CD1c-positive myeloid dendritic cell (primary cell): ENCODE measurements at regions not wholly inside any gene's neighbourhood (a gene's known extent, or its start where the extent isn't known, plus 50 kb on each side); places are given as distances from the start of the nearest gene placed in this dataset.

Experiments
- DNase-seq: peaks from one replicate; pipeline ENCODE4 v3.0.0-alpha.2; 2016; ENCODE audit errors: extremely low spot score

- DNase-seq = no peak
Measured at GRCh38 chrX:131703646-131704045, 159.8 kb downstream of the OR13H1 start.

DNA sequence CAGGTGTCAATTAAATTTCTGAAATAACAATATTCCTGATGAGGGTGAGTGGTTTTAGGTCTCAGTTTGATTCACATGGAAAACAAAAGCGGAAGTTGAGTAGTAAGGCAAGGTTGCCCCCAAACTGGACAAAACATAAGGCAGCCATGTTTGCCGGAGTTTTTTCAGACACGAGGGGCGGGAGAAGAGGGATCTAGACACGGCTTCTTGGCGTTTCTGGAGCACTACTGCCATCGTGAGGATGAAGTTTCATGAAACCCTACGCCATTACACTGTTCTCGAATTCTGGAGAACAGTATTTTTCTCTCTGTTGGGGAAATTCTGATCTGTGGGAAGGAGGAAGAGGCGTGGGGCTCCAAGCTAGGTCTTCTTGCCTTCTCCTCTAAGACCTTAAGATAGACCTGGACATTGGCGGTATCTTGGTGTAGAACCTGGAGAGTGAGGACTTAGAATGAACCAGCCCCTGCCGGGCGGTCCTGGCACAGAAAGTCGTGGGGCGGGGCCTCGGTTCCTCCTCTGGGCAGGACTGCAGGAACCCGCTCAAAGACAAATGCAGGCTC is 160.3 kb downstream of the OR13H1 start:
- DNase-seq = no peak

GRCh38 chrX:131709553-131709952 is 165.7 kb downstream of the OR13H1 start:
- DNase-seq = no peak

GRCh38 chrX:131711478-131711867 is 167.6 kb downstream of the OR13H1 start:
- DNase-seq = no peak

DNA sequence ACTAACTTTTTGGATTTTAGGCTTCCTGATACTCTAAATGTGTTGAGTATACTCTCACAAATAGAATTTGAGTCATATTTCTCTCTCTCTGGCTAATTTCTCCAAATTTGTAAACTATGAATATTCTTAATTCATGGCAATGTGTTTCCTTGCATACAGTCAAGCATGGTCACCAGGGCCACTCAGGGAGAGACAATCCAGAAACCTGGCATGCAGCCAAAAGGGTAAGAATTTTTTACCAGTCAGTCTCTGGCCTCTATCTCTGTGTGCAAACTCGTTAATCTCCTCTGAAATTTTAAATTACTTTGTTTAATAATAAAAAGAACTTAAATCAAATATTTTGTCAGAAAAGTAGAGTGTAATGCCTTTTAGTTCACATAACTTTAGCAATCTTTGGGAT is 179.8 kb downstream of the OR13H1 start:
- DNase-seq = no peak

GRCh38 chrX:131724292-131724691 is 180.4 kb downstream of the OR13H1 start:
- DNase-seq = no peak

DNA sequence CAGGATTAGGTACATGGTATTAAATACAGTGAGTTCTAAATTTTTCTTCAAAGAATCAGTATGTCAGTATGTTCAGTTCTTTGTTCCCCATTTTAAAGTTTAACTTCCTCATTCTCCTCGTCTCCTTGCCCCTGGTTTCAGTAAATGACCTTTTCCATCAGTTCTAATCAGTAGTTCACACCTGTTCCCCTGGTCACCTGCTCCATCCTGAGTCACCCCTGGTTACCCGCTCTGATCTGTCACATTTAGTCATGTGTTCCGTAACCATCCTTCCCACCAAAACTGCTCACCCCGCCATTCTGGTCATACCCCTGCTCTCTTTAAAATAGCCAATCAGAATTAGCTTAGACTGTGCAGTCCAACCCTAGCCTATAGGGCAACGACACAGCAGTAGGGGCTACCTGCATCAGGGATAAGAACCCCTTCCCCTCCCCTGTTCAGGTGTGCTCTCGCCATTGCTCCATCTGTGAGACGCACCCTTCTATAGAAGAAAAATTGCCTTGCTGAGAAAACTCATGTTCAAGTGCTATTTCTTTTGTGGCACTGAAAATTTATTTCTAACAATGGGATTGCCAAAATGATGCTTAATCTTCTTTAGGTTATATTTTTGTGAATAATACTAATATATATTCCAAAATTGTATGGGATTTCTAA is 181.3 kb downstream of the OR13H1 start:
- no peak for DNase-seq

DNA sequence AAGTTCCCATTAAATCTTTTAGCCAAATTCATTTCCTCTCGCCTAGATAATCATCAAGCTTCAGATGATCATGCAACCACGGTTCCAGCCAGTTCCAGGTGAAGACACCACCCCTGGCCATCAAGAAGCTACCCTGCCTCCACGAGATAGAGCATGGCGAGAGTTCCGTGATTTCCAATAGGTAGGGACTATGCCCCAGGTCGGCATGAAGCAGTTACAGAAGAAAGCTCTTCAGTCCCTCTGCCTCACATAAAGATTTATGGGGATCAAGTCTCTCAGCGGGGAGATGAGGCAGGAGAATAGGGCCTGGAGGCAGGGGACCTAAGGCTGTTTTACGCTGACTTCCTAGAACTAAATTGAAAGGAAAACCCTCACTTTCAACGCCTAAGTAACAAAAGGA is 183.9 kb downstream of the OR13H1 start:
- no peak for DNase-seq

- no peak for DNase-seq
Measured at GRCh38 chrX:131728295-131729145, 184.6 kb downstream of the OR13H1 start.

DNA sequence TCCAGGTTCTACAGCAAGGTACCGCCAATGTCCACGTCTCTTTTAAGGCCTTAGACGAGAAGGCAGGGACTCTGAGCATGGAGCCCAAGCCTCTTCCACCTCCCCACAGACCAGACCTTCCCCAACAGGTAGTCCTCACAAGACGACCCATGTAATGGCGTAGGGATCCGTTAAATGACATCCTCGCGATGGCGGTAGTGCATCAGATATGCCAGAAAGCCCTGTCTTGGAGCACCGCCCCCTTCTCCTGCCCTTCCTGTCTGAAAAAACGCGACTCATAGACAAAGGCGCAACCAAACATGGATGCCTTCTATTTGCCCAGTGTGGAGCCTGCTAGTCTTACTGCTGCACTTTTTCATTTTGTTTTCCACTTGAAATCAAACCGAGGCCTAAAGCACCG is 185.4 kb downstream of the OR13H1 start:
- DNase-seq = no peak

- no peak for DNase-seq
Measured at GRCh38 chrX:131734621-131735020, 190.7 kb downstream of the OR13H1 start.

DNA sequence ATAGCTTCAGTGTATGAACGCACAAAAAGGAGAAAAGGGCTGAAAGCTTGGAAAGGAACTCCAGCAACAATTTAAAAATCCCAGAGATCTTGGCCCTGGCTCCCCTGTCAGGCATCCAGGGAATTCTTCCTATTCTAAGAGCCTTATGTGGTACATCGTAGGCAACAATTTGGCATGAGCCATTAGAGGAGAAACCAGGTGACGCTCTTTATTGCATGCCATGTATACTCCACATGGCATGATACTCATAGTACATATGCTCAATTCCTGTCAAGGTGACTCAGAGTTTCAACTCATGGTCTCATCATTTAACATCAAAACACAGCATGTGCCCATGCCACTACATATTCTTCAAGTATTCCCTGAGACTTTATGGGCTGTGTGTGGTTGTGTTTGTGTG is 191.3 kb downstream of the OR13H1 start:
- DNase-seq = no peak

DNA sequence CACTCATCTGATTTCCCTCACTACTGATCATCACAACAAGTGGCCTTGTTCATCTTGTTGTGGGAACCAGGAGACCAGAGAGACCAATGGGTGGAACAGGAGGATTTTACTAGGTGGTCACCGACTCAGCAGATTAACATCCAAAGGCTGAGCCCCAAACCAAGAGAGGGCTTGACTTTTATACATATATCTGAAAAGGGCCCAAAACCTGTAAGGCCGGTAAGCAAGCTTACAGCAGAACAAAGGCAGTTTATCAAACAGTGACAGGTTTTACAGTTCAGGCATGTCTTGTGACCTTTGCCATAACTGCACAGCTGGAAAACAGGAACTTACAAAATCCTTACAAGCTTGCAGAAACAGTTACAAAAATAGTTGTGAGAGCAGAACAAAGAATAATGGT is 195.9 kb downstream of the OR13H1 start:
- no peak for DNase-seq

DNA sequence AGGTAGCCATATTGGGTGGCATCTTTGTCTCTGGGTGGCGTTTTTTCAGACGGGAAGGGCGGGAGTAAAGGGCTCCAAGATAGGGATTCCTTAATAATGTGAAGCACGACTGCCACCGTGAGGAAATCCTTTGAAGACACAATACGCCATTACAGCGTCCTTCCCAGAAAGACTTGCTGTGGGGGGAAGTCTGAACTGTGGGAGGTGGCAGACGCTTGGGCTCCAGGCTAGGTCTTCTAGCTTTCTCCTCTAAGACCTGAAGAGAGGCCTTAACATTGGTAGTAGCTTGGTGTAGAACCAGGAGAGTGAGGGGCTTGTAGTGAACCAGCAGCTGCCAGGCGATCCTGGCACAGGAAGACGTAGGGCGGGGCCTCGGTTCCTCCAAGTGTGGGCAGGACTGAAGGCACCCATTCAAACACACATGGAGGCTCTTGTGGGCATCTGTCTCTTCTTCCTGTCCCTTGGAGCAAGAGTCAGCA is 197.3 kb downstream of the OR13H1 start:
- DNase-seq = no peak

DNA sequence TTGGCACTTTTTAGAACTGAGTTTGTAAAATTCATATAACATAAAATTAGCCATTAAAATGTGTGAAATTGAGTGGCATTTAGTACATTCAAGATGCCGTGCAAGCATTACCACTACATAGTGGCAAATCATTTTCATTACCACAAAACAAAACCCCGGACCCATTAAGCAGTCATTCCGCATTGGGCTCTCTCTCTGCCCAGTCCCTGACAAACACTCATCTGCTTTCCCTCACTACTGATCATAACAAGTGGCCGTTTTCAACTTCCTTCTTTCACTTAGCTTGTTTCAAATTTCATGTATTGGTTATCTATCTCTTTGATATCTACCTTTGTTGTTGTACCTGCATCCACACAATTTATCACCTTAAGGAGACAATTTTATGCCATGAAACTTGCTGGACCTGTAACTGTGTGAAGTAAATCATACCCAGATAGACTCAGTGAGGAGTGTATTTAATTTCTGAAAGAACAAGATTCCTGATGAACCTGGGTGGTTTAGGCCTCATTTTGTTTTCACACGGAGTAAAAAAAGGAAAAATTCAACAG is 202.1 kb downstream of the OR13H1 start:
- no peak for DNase-seq

- no peak for DNase-seq
Measured at GRCh38 chrX:131746491-131746968, 202.7 kb downstream of the OR13H1 start.

DNA sequence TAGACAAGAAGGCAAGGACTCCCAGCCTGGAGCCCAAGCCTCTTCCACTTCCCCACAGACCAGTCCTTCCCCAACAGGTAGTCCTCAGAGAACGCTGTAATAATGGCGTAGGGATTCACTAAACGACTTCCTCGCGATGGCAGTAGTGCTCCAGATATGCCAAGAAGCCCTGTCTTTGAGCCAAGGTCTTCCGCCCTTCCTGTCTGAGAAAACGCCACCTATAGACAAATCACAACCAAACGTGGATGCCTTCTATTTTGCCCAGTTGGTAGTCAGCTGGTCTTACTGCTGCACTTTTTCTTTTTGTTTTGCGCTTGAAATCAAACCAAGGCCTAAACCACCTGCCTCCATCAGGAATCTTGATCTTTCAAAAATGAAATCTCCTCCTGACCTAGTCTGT is 203.3 kb downstream of the OR13H1 start:
- DNase-seq = no peak

DNA sequence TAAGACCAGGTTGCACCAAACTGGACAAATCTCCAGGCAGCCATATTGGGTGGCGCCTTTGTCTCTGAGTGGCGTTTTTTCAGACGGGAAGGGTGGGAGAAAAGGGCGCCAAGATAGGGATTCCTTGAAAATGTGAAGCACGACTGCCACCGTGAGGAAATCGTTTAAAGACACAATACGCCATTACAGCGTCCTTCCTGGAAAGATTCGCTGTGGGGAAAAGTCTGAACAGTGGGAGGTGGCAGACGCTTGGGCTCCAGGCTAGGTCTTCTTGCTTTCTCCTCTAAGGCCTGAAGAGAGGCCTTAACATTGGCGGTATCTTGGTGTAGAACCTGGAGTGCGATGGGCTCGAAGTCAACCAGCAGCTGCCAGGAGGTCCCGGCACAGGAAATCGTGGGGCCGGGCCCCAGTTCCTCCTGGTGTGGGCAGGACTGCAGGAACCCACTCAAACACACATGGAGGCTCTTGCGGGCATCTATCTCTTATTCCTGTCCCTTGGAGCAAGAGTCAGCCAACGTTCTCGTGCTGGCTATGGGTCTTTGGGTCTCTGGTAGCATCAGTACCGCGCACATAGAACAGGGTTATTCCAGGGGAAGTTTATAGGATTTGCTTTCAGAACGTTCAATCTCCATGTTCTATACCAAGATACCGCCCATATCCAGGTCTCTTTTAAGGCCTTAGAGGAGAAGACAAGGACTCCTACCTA is 208.8 kb downstream of the OR13H1 start:
- DNase-seq = no peak

DNA sequence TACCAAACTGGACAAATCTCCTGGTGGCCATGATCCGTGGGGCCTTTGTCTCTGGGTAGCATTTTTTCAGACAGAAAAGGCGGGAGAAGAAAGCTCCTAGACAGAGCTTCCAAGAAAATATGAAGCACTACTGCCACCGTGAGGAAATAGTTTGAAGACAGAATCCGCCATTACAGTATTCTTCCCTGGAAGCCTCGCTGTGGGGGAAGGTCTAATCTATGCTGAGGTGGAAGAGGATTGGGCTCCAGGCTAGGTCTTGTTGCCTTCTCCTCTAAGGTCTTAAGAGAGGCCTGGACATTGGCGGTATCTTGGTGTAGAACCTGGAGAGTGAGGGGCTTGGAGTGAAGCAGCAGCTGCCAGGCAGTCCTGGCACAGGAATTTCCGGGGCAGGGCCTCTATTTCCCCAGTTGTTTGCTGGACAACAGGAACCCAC is 218.9 kb downstream of the OR13H1 start:
- DNase-seq = no peak

DNA sequence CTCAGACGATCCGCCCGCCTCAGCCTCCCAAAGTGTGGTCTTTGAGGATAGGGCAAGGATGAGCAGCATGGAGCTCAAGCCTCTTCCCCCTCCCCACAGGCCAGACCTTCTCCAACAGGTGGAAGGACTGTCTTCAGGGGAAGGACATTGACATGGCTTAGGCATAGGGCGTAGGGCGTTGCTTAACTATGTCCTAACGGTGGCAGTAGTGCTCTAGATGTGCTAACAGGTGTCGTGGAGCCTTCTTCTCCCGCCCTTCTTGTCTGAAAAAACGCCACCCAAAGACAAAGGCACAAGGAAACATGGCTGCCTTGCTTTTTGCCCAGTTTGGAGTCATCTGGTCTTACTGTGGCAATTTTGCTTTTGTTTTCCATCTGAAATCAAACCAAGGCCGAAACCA is 219.8 kb downstream of the OR13H1 start:
- no peak for DNase-seq

DNA sequence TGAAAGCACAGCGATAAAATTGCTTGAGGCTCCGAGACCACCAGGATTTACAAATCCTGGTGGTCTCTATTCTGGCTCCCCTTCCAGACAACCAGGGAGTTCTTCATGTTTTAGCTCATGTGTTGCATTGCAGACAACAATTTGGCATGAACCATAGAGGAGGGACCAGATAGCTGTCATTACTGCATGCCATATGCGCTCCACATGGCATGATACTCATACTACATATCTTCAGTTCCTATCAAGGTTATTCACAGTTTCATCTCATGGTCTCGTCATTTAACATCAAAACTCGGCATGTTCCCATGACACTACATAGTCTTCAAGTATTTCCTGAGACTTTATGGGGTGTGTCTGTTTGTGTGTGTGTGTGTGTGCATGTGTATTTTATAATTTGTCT is 220.3 kb downstream of the OR13H1 start:
- no peak for DNase-seq
